Psoas muscle (tissue), 7 donors: ENCODE measurements at regions not wholly inside any gene's neighbourhood (a gene's known extent, or its start where the extent isn't known, plus 50 kb on each side); places are given as distances from the start of the nearest gene placed in this dataset.

Source experiments
- ATAC-seq, 4 donors: fragments of 200-7000 bp; cut with Tn5 transposase; one replicate each; pipeline ENCODE4 v1.9.1; 2020; ENCODE audit warnings: moderate library complexity in 3 of 4, mild to moderate bottlenecking in 2 of 4
- DNase-seq, 2 donors: peaks; one replicate each; pipeline ENCODE4 v3.0.0-alpha.2; 2020
- H3K27ac ChIP-seq: fragments of 200-600 bp; one replicate; pipeline ENCODE4 v1.8.0; 2022
- H3K27me3 ChIP-seq, 3 donors: fragments of 200-600 bp in 1 of 3; one replicate each; pipeline versions ENCODE4 v1.6.1 to v1.8.0; 2013 to 2022; ENCODE audit warnings: low read length in 2 of 3, mild to moderate bottlenecking in 2 of 3, moderate library complexity in 1 of 3; ENCODE audit not compliant: insufficient read depth in 3 of 3
- H3K36me3 ChIP-seq, 2 donors: fragments of 200-600 bp in 1 of 2; one replicate each; pipeline versions ENCODE4 v1.6.1 to v1.8.0; 2013 to 2022; ENCODE audit warnings: low read depth in 1 of 2, mild to moderate bottlenecking in 1 of 2, moderate library complexity in 1 of 2; ENCODE audit not compliant: insufficient read depth in 1 of 2
- H3K4me1 ChIP-seq: fragments of 200-600 bp; one replicate; pipeline ENCODE4 v1.8.0; 2022
- H3K4me3 ChIP-seq: fragments of 200-600 bp; one replicate; pipeline ENCODE4 v1.8.0; 2022; ENCODE audit warnings: mild to moderate bottlenecking
- H3K9me3 ChIP-seq: fragments of 200-600 bp; one replicate; pipeline ENCODE4 v1.8.0; 2022
- WGBS, 3 donors: extraction: QIAGEN DNeasy Blood & Tissue Kit; methylation state at CpG; one replicate each; pipeline versions ENCODE4 v1.1.6 to v1.1.7; 2013; 5-methylcytosine and 5-hydroxymethylcytosine counted together
- intact Hi-C, 2 donors: fragments of 100-400 bp; cut with DNase I; formaldehyde crosslinking; loops; one replicate each; pipeline versions ENCODE4 v1.11.0 to v1.14.2; 2022
- TF ChIP-seq, protein P1 (sequence below): fragments of 200-600 bp; IDR thresholded peaks from one replicate; pipeline ENCODE4 v1.8.0; 2022; ENCODE audit warnings: antibody characterized with exemption
- donor health status: healthy with polysubstance abuse.
- donor health status: DM: no; HTN: no; CAD: no; lungs with moderate emphysema.
- donor health status: Bipolar disorder and iron deficiency.
- donor health status: healthy.
- donor health status: DM: yes; HTN: yes; CAD: no.
- donor health status: DM: no; HTN: no; CAD: no.
- donor health status: DM: yes; HTN: yes; CAD: no.

DNA sequence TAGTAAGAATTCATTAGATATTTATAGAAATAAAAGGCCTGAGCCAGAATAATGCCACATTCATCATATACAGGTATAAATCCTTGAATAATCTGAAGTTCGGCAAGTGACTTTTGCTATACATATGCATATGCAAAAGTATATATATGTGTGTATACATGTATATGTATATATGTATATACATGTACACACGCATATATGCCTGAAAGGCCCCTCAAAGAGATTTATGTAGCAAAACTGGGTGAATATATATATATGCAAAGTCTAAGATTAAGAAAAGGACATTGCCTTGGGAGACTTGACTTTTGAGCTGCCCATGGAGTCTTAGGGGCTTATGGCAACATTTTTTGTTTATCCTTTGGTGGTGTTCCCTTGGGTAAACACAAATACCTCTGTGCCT lies 231.4 kb downstream of the BMP2 start:
- no peak for ATAC-seq
- Histone ChIP-seq H3K27ac (no peak overlapping the region), H3K36me3 (no peaks in the 10 kb centered on the region), H3K4me3 (no peak overlapping the region), H3K27me3 (no peaks in the 10 kb centered on the region), H3K4me1 (no peaks in the 10 kb centered on the region), H3K9me3 (no peaks in the 10 kb centered on the region)
- intact Hi-C loops = no loop called here
- 91 to 93% (median 91%) methylated on average over 2 of the region's 2 CpGs for WGBS, 3 donors
- no peak for DNase-seq
- TF ChIP-seq, protein P1, sequence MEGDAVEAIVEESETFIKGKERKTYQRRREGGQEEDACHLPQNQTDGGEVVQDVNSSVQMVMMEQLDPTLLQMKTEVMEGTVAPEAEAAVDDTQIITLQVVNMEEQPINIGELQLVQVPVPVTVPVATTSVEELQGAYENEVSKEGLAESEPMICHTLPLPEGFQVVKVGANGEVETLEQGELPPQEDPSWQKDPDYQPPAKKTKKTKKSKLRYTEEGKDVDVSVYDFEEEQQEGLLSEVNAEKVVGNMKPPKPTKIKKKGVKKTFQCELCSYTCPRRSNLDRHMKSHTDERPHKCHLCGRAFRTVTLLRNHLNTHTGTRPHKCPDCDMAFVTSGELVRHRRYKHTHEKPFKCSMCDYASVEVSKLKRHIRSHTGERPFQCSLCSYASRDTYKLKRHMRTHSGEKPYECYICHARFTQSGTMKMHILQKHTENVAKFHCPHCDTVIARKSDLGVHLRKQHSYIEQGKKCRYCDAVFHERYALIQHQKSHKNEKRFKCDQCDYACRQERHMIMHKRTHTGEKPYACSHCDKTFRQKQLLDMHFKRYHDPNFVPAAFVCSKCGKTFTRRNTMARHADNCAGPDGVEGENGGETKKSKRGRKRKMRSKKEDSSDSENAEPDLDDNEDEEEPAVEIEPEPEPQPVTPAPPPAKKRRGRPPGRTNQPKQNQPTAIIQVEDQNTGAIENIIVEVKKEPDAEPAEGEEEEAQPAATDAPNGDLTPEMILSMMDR = no peak

DNA sequence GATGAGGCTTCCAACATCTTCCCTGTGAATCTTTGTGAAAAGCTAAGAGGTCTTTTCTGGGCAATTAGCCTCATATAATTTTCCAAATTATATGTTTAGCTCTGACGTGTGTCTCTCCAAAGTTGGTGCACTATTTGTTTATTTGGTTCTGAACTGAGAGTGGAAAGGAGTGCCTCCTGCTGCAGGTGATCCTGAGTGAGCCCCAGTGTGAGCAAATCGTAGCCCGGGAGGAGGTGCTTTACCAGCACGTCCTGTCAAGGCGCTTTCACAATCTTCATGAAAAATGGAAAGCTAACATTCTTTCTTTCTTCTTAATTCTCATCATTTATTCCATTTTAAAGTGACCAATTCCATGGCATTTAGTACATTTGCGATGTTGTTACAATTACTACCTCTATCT lies 231.9 kb downstream of the BMP2 start:
- Histone ChIP-seq H3K27me3 (no peaks in the 10 kb centered on the region), H3K9me3 (no peaks in the 10 kb centered on the region), H3K4me1 (no peaks in the 10 kb centered on the region), H3K36me3 (no peaks in the 10 kb centered on the region), H3K27ac (no peak overlapping the region), H3K4me3 (no peak overlapping the region)
- no peak for ATAC-seq
- TF ChIP-seq, protein P1 = no peak
- WGBS, 3 donors = 77% methylated on average over 6 of the region's 6 CpGs
- intact Hi-C loops = no loop called here
- no peak for DNase-seq

DNA sequence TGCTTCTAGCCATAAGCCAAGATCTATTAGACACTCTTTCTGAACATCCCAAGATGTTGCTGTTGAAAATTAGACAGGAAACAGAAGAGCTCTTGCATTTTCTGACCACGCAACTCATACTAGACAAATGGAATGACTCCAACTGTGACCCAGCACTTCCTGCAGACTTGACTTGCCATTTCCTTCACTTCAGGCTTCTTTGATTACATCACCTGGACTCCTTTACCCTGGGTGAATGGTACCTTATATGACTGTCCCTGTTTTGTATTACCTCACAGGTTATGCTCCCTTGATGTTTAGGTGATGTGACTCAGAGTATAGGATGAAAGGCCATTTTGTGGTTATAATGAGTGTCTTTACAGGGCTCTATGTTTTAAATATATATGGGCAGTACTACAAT lies 236.1 kb downstream of the BMP2 start:
- no peak for ATAC-seq

DNA sequence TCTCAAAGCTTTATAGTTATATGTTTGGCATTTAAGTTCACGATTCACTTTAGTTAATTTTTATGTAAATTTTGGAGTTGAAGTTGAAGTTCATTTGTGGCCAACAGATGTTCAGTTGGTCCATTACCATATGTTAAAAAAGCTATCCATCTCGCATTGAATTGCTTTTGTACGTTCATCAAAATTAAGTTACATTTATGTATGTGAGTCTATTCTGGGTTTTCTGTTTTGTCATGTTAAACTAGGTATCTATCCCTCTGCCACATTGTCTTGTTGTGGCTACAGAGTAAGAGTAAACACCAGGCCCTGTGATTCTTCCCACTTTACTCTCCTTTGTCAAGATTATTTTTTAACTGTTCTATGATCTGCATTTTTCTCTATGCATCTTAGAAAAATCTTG lies 237.3 kb downstream of the BMP2 start:
- DNase-seq (no peak), ATAC-seq (no peak)
- H3K27me3 ChIP-seq = no peaks in the 10 kb centered on the region
- H3K4me3 ChIP-seq = no peak overlapping the region
- intact Hi-C loops = no loop called here
- H3K9me3 ChIP-seq = peaks cover 10% of the 10 kb centered on the region
- TF ChIP-seq, protein P1 = no peak
- WGBS, 3 donors = 89% methylated on average over 3 of the region's 3 CpGs
- H3K4me1 ChIP-seq = no peaks in the 10 kb centered on the region
- no peak overlapping the region for H3K27ac ChIP-seq
- H3K36me3 ChIP-seq = no peaks in the 10 kb centered on the region

More for the DNA sequence above, 236.1 kb downstream of the BMP2 start:
- H3K4me1 ChIP-seq = no peaks in the 10 kb centered on the region
- 64 to 83% (median 67%) methylated on average over 1 of the region's 1 CpG for WGBS, 3 donors
- no peaks in the 10 kb centered on the region for H3K36me3 ChIP-seq
- TF ChIP-seq, protein P1 = no peak
- no peak overlapping the region for H3K4me3 ChIP-seq
- no peaks in the 10 kb centered on the region for H3K27me3 ChIP-seq
- no peak overlapping the region for H3K27ac ChIP-seq
- DNase-seq = no peak
- peaks cover 10% of the 10 kb centered on the region for H3K9me3 ChIP-seq
- intact Hi-C loops = no loop called here

DNA sequence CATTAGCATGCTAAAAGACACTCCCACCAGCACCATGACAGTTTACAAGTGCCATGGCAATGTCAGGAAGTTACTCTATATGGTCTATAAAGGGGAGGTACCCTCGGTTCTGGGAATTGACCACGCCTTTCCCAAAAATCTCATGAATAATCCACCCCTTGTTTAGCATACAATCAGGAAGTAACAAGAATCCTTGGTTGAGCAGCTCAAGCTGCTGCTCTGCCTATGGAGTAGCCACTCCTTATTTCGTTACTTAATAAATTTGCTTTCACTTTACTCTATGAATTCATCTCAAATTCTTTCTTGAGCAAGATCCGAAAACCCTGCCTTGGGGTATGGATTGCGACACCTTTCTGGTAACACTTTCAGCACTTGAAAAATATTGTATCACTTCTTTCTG lies 243.0 kb downstream of the BMP2 start:
- no peak for DNase-seq

More for the DNA sequence above, 243.0 kb downstream of the BMP2 start:
- Histone ChIP-seq H3K27me3 (no peaks in the 10 kb centered on the region), H3K9me3 (peaks cover 10% of the 10 kb centered on the region), H3K36me3 (no peaks in the 10 kb centered on the region), H3K4me3 (no peak overlapping the region), H3K27ac (no peak overlapping the region), H3K4me1 (no peaks in the 10 kb centered on the region)
- intact Hi-C loops = no loop called here
- no peak for ATAC-seq
- TF ChIP-seq, protein P1 = no peak
- WGBS, 3 donors = 62 to 69% (median 67%) methylated on average over 5 of the region's 5 CpGs
